ENCODE measurements at regions not wholly inside any gene's neighbourhood (a gene's known extent, or its start where the extent isn't known, plus 50 kb on each side); places are given as distances from the start of the nearest gene placed in this dataset.

- no peak for DNase-seq (ENCODE audit: low read depth in 1 of 2, low spot score in 1 of 2)
- Histone ChIP-seq H3K27me3 (ENCODE audit: insufficient read depth, poor library complexity, severe bottlenecking) (no peaks in the 10 kb centered on the region), H3K4me3 (replicated peaks; ENCODE audit: insufficient read depth, low read length) (no peak overlapping the region), H3K27ac (replicated peaks) (no peak overlapping the region)
- TF ChIP-seq GABPA (IDR thresholded peaks at IDR 0.05; ENCODE audit: low read depth) = no peak
- TF ChIP-seq CTCF (IDR thresholded peaks at IDR 0.05; ENCODE audit: insufficient read depth, low read length) = no peak
- no peak for TF ChIP-seq REST (IDR thresholded peaks at IDR 0.05; ENCODE audit: insufficient replicate concordance, low read depth)
- no peak for TF ChIP-seq POLR2AphosphoS5 (IDR thresholded peaks at IDR 0.05; ENCODE audit: low read depth)
- TF ChIP-seq SPI1 (IDR thresholded peaks at IDR 0.05; ENCODE audit: borderline replicate concordance, low read depth) = no peak
Observed at GRCh38 chr20:19004975-19005374, 191.4 kb downstream of the SCP2D1 start.

GRCh38 chr20:19008497-19008896 lies 194.9 kb downstream of the SCP2D1 start:
- Histone ChIP-seq H3K27me3 (ENCODE audit: insufficient read depth, poor library complexity, severe bottlenecking) (no peaks in the 10 kb centered on the region), H3K4me3 (replicated peaks; ENCODE audit: insufficient read depth, low read length) (no peak overlapping the region), H3K27ac (replicated peaks) (no peak overlapping the region)
- no peak for DNase-seq (ENCODE audit: low read depth in 1 of 2, low spot score in 1 of 2)
- TF ChIP-seq REST (IDR thresholded peaks at IDR 0.05; ENCODE audit: insufficient replicate concordance, low read depth) (peak; percentile 92), POLR2AphosphoS5 (IDR thresholded peaks at IDR 0.05; ENCODE audit: low read depth) (no peak)

- Histone ChIP-seq H3K27ac (replicated peaks) (no peak overlapping the region), H3K27me3 (ENCODE audit: insufficient read depth, poor library complexity, severe bottlenecking) (no peaks in the 10 kb centered on the region), H3K4me3 (replicated peaks; ENCODE audit: insufficient read depth, low read length) (no peak overlapping the region)
- no peak for DNase-seq (ENCODE audit: low read depth in 1 of 2, low spot score in 1 of 2)
- no peak for TF ChIP-seq SPI1 (IDR thresholded peaks at IDR 0.05; ENCODE audit: borderline replicate concordance, low read depth)
- TF ChIP-seq GABPA (IDR thresholded peaks at IDR 0.05; ENCODE audit: low read depth) = no peak
- no peak for TF ChIP-seq CTCF (IDR thresholded peaks at IDR 0.05; ENCODE audit: insufficient read depth, low read length)
- TF ChIP-seq REST (IDR thresholded peaks at IDR 0.05; ENCODE audit: insufficient replicate concordance, low read depth) = no peak
- TF ChIP-seq POLR2AphosphoS5 (IDR thresholded peaks at IDR 0.05; ENCODE audit: low read depth) = no peak
Observed at GRCh38 chr20:19009081-19009688, 195.6 kb downstream of the SCP2D1 start.

Data from HL-60 (cell line).